HG03378 (cell line): ENCODE measurements at regions not wholly inside any gene's neighbourhood (a gene's known extent, or its start where the extent isn't known, plus 50 kb on each side); places are given as distances from the start of the nearest gene placed in this dataset.
"Not testable (repeated sequence)": the region's sequence is repeated elsewhere in the genome, so short reads cannot be mapped to it uniquely, and the experiment has no call there.

Experiments
- ATAC-seq: cut with Tn5 transposase; IDR thresholded peaks from one replicate; pipeline ENCODE4 v1.9.1; 2021; ENCODE audit warnings: mild to moderate bottlenecking, moderate library complexity; ENCODE audit not compliant: unreplicated experiment

GRCh38 chr14:35174342-35174741 is 52.0 kb downstream of the PRORP start:
- ATAC-seq, result no peak

- ATAC-seq, result no peak
Observed at GRCh38 chr14:35180179-35180578, 57.8 kb downstream of the PRORP start.

GRCh38 chr14:35184891-35185290 is 62.5 kb downstream of the PRORP start:
- not testable (repeated sequence) for ATAC-seq

DNA sequence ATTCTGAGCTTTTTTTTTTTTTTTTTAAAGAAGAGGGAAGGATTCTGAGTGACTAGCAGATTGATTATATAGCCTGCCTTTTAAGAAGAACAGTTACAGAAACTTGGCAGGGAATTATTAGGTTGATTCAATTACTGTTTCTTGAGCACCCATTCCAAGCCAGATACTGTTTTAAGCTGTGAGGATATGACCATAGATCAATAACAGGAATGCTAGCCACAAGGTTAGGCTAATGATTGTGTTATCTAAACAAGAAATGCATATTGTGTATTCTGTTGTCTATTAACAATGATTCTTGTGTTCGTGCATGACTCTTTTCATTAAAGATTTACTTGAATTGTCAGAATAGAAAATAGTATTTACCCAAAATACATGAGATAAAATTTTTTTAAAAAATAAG is 67.1 kb downstream of the PRORP start:
- ATAC-seq, result no peak

DNA sequence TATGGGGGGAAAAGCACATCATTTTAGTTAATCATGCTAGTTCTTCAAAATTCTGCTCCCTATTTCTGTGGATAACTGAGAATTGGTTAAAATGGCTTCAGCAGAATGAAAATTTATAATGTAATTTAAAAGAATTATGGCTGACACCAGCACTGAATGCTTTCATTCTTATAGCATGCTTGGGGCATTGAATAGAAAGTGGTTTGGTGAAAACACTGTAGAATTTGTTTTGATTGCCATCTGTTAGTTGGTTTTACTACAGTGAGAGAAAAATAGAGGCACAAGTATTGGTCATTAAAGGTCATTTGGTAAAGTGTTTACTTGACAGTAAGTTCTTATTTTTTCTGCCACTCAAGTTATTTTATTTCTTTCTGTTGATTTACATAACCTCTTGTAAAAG is 70.8 kb downstream of the PRORP start:
- ATAC-seq, result no peak

GRCh38 chr14:35194183-35194582 is 71.8 kb downstream of the PRORP start:
- not testable (repeated sequence) for ATAC-seq

DNA sequence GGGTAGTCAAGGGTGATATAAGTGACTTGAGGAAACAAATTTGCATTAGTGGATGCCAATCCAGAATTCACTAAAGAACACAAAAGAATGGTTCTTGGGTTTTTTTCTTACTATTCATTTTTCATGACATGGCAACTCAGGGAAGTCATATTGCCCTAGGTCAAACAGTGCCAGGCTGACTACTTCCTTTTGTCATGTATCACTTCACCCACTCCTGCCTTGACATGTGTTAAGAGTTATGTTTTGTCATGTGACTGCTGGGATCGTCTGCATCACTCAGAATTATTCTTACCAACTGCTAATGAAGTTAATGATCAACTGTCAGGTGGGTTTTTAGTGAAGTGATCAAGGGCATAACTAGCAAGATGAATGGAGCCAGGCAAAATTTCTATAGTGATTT is 74.2 kb downstream of the PRORP start:
- ATAC-seq, result peak; percentile 64

DNA sequence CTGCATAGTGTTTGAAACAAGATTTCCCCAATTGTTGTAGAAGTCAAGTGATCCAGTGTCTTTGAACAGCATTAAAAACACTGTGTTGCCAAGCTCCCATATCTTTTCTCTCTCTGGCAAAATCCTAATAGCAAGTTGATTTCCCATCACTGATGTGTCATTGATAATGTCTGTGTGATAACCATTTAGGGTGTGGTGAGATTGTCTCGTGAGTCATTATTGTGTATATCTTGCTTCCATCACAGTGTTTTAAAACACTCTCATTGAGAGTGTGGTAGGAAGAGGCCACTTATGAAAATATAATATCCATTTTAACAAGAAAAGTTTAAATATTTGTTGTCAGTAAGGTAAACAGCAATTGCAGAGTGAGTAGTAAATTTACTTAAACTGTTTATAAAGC is 74.7 kb downstream of the PRORP start:
- ATAC-seq, result peak; percentile 35

- ATAC-seq, result no peak
Observed at GRCh38 chr14:35201066-35201465, 78.7 kb downstream of the PRORP start.

- no peak for ATAC-seq
Observed at GRCh38 chr14:35202195-35202594, 79.8 kb downstream of the PRORP start.

- ATAC-seq, result no peak
Observed at GRCh38 chr14:35205737-35206136, 83.4 kb downstream of the PRORP start.

DNA sequence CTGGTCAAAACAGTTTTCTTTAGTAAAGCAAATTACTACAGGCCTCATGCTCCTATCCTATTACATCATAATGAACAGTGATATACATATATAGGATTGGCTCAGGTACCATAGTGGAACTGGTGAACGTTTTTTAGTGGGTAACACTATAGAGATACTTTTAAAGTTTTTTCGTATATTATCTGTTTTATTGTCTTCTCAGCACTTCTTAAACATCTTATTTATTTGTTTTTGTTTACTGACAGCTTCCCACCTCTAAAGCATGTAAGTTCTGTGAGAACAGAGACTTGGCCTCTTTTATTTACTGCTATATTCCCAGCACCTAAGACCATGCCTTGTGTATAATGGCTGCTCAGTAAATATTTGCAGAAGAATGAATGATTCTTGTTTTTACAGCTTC is 81.1 kb upstream of the PSMA6 start:
- ATAC-seq, result no peak

GRCh38 chr14:35212471-35213142 is 79.6 kb upstream of the PSMA6 start:
- no peak for ATAC-seq

DNA sequence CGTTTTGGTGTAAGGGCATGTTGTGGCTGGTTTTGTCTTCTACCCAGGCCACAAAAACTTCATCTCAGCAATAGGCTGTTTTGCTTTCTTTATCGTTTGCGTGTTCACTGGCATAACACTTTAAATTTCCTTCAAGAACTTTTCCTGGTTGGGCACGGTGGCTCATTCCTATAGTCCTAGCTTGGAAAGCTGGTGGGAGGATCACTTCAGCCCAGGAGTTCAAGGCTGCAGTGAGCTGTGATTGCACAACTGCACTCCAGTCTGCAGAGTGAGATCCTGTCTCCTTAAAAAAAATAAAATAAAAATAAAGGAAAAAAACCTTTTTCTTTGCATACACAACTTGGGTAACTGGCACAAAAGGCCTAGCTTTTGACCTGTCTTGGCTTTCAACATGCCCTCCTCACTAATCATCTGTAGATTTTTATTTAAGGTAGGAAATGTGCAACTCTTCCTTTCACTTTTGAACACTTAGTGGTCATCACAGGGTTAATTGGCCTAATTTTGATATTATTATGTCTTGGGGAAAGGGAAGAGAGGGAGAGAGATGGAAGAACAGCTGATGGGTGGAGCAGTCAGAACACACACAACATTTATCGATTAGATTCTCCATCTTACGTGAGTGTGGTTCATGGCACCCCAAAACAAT is 78.9 kb upstream of the PSMA6 start:
- no peak for ATAC-seq

DNA sequence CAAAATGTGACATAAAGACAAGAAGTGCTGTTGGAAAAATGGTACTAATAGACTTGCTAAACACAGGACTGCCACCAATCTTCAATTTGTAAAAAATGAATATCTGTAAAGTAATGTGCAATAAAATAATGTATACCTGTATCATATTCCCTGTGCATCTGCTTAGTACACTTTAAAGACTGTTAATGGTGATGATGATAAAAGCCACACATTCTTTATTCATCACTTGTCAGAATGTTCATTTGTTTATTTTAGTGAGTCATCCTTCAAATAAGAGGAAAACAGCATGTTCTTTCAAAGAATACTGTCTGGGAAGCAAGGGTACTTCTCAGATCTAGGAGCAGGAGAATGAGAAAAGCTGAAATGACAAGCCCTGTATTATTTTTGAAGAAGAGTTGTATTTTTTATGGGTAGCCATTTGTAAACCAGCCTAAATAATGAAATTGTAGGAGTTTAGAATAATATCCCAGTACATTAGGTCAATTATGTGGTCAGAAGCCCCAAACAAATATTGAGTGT is 78.3 kb upstream of the PSMA6 start:
- no peak for ATAC-seq

- not testable (repeated sequence) for ATAC-seq
Observed at GRCh38 chr14:35214402-35214801, 77.8 kb upstream of the PSMA6 start.

GRCh38 chr14:35215110-35215813 is 76.9 kb upstream of the PSMA6 start:
- ATAC-seq, result no peak

- not testable (repeated sequence) for ATAC-seq
Observed at GRCh38 chr14:35218176-35218575, 74.0 kb upstream of the PSMA6 start.

DNA sequence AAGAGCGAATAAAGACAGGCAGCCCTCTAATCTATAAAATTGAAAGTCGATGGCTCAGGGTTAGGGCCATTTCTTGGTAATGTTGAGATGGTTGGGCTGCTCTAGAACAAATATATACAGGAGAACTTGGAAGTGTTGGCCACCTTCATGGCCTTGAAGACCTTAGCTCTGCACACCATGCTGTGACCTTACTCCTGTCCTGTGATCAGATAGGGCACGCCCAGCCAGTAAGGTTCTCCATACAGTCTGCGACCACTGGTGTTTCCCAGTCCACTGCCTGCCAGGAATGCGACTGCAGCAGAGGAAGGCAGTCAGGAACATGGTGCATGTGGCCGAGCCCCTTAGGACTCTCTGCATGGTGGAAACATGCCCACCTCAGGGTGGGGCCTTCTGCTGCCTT is 73.2 kb upstream of the PSMA6 start:
- ATAC-seq, result no peak

DNA sequence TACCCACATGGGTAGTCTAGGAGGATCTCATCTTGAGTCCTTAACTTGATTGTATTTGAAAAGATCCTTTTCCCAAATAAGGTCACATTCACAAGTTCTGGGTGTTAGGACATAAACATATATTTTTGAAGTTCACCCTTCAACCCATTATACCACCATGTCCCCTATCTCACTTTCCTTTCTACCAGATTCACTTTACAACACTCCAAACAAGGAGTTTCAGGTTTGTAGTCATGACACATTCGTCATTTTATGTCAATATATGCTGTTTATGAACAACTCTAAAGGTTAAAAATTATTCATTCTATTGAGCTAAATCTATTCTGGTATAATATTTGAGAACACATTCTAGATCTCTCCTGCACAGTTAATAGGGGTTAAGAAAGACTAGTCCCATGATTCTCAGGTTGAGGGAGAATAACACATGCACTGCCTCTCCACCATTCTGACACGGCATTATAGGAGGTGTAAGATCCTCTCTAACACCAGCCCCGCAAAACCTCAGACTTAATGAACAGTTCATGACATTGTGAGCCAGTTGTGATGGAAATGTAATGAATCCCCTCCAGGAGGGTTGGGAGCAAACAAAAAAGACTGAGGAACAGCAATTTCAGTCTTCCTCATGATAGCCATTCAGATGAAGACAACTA is 72.0 kb upstream of the PSMA6 start:
- ATAC-seq, result no peak

- ATAC-seq, result no peak
Observed at GRCh38 chr14:35220920-35221319, 71.3 kb upstream of the PSMA6 start.
